Dermis microvascular lymphatic vessel endothelial cell (primary cell): ENCODE measurements at regions not wholly inside any gene's neighbourhood (a gene's known extent, or its start where the extent isn't known, plus 50 kb on each side); places are given as distances from the start of the nearest gene placed in this dataset.
"Not testable (repeated sequence)": the region's sequence is repeated elsewhere in the genome, so short reads cannot be mapped to it uniquely, and the experiment has no call there.

Source experiments
- DNase-seq, 2 donors: peaks; one replicate each; pipeline versions ENCODE4 v3.0.0 to v3.0.0-alpha.2; 2010; ENCODE audit warnings: low read depth in 2 of 2

GRCh38 chr21:10325546-10325945, 195.8 kb upstream of the TPTE start:
- peak in 1 of 2 donors; percentile 90 for DNase-seq

GRCh38 chr21:10326146-10326545, 195.2 kb upstream of the TPTE start:
- DNase-seq = not testable (repeated sequence)

- DNase-seq = not testable (repeated sequence)
Measured at GRCh38 chr21:10328646-10329045, 192.7 kb upstream of the TPTE start.

- not testable (repeated sequence) for DNase-seq
Measured at GRCh38 chr21:10330641-10331119, 190.7 kb upstream of the TPTE start.

GRCh38 chr21:10331134-10331533, 190.2 kb upstream of the TPTE start:
- not testable (repeated sequence) for DNase-seq

GRCh38 chr21:10332935-10333334, 188.4 kb upstream of the TPTE start:
- DNase-seq = not testable (repeated sequence)

- DNase-seq = not testable (repeated sequence)
Measured at GRCh38 chr21:10334391-10334790, 187.0 kb upstream of the TPTE start.

- not testable (repeated sequence) for DNase-seq
Measured at GRCh38 chr21:10342261-10342956, 179.0 kb upstream of the TPTE start.

GRCh38 chr21:10343146-10343935, 178.0 kb upstream of the TPTE start:
- not testable (repeated sequence) for DNase-seq

GRCh38 chr21:10344266-10344665, 177.1 kb upstream of the TPTE start:
- DNase-seq = not testable (repeated sequence)

GRCh38 chr21:10345178-10345612, 176.2 kb upstream of the TPTE start:
- DNase-seq = not testable (repeated sequence)

- not testable (repeated sequence) for DNase-seq
Measured at GRCh38 chr21:10346249-10346648, 175.1 kb upstream of the TPTE start.

GRCh38 chr21:10346933-10347615, 174.3 kb upstream of the TPTE start:
- not testable (repeated sequence) for DNase-seq

GRCh38 chr21:10347675-10348074, 173.7 kb upstream of the TPTE start:
- DNase-seq = not testable (repeated sequence)

GRCh38 chr21:10348150-10348549, 173.2 kb upstream of the TPTE start:
- not testable (repeated sequence) for DNase-seq

GRCh38 chr21:10354851-10355578, 166.4 kb upstream of the TPTE start:
- not testable (repeated sequence) for DNase-seq

- DNase-seq = not testable (repeated sequence)
Measured at GRCh38 chr21:10359120-10359519, 162.3 kb upstream of the TPTE start.

- DNase-seq = not testable (repeated sequence)
Measured at GRCh38 chr21:10359911-10360310, 161.5 kb upstream of the TPTE start.

- DNase-seq = not testable (repeated sequence)
Measured at GRCh38 chr21:10361214-10361736, 160.1 kb upstream of the TPTE start.

- DNase-seq = not testable (repeated sequence)
Measured at GRCh38 chr21:10362816-10363215, 158.6 kb upstream of the TPTE start.

GRCh38 chr21:10363321-10363720, 158.1 kb upstream of the TPTE start:
- not testable (repeated sequence) for DNase-seq
